ENCODE measurements at regions not wholly inside any gene's neighbourhood (a gene's known extent, or its start where the extent isn't known, plus 50 kb on each side); places are given as distances from the start of the nearest gene placed in this dataset.
A peak's percentile ranks its signal among the peaks of the same experiment; 100 is the strongest.

DNA sequence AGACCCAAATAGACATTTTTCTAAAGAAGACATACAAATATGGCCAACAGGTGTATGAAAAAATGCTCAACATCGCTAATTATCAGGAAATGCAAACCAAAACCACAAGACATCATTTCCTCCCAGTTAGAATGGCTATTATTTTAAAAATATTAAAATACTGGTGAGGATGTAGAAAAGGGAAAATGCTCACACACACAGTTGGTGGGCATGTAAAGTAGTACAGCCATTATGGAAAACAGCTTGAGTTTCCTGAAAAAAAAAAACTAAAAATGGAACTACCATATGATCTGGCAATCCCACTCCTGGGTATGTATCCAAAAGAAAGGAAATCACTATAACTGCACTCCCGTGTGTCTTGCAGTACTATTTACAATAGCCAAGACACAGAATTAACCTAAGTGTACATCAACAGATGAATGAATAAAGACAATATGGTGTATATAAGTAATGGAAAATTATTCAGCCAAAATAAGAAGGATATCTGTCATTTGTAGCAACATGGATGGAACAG, 128.9 kb upstream of the DKK2 start:
- no peak for DNase-seq (ENCODE audit: low read depth)

DNA sequence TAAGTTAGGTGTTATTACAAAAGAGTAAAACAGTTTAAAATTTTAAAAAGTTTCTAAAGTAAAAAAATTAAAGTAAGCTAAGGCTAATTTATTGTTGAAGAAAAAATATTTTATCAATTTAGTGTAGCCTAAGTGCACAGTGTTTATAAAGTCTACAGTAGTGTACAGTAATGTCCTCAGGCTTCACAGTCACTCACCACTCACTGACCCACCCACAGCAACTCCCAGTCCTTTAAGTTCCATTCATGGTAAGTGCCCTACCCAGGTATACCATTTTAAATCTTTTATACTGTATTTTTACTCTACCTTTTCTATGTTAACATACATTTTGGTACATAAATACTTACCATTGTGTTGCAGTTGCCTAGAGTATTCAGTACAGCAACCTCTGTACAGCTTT, 120.3 kb upstream of the DKK2 start:
- no peak for DNase-seq (ENCODE audit: low read depth)

DNA sequence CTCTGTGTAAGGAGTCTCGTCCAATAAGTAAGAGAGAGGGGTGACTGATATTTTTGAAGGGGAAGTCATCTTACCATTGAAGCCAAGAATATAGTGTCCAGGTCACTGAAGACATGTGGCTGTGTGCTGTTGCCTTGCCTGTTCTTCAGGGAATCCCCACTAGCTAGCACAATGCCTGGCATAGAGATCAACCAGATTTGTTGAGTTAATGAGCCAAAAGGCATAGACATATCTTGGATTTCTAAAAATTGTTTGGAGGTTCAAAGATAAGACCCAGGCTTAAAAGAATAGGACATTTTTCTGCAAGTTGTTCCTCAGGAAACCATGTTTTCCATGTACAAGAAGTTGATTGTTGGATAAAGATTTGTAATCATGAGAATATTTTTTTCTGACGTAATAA, 119.3 kb upstream of the DKK2 start:
- no peak for DNase-seq (ENCODE audit: low read depth)

DNA sequence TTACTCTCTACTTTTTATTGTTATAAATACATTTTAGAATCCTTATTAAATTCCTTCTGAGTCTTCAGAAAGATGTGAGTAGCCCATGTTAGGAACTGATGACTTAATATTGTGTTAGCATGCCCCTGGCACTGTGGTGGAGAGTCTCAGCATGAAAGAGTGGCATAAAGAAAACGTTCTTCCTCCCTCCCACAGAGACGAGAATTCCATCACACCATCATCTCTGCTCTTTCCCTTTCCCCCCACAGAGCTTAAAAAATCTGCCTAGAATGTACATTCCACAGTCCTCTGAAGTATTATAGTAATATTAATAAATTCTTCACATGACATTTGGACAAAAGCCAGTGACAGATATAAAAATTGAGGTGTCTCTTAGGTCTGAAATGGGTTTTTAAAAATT, 117.8 kb upstream of the DKK2 start:
- peak; percentile 37 for DNase-seq (ENCODE audit: low read depth)

DNA sequence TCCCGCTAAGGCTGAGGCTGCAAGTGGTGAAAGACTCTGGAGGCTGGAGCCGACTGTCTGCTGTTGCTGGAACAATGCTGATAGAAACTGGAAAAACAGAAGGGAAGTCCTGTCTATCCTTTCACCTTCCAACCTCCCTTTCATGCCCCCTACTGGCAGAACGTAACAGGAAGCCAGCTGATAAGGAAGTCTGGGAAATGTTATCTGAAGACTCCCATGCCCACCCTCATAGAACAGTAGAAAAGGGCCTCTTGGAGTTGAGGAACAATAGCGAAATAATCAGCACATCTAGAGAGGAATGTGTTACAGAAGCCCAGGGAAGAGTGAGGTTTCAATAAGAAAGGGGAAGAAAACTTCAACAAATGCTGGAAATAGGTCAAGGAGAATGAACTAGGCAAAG, 117.1 kb upstream of the DKK2 start:
- peak; percentile 49 for DNase-seq (ENCODE audit: low read depth)

DNA sequence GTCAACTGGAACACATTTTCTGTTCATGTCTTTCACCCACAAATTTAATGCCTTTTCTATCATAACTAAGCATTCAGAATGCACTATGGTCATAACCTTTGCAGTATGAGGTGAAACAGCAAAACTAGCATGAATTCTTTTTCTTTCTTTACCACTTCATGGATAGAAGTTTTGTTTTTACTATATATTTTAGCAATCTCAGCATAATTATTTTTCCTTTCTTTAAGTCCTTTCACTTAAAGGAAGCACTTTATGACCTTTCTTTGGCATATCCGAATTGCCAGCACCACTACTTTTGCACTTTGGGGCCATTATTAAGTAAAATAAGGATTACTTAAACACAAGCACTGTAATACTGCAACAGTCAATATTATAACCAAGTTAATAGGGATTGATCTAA, 115.1 kb upstream of the DKK2 start:
- no peak for DNase-seq (ENCODE audit: low read depth)

DNA sequence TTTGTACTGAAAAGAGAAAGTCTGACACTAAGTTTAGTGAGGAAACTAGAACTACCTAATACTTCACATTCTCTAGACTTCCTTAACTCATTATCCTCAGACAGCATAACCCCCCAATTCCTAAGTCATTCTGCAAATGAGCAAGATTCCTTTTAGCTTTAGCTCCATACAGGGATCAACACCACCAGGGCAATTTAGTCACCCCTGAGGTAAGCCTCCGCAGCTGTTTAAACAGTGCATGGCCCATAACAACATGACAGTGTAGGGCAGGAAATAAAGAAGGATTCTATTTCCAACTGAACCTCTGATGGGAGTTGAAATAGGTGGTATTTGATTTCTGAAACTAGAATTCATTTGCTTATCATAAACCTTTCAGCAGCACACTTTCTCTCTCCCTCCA, 112.8 kb upstream of the DKK2 start:
- DNase-seq (ENCODE audit: low read depth), result no peak

DNA sequence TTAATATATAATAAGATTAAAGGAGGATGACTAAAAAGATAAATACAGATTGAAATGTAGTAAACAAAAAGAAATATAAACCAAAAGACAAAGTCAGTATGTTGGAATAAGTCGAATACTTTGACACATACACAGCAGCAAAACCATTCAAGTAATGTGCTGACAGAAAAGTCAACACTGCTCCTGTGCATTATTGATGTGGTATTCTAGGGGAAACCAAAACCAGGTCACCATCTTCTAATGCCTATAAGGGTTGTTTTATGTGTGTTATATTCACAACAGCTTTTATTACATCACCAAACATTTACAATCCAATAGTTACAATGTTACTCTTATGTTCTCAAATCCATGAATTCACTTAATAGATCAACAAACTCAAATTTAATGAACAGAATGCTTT, 111.8 kb upstream of the DKK2 start:
- DNase-seq (ENCODE audit: low read depth), result no peak

DNA sequence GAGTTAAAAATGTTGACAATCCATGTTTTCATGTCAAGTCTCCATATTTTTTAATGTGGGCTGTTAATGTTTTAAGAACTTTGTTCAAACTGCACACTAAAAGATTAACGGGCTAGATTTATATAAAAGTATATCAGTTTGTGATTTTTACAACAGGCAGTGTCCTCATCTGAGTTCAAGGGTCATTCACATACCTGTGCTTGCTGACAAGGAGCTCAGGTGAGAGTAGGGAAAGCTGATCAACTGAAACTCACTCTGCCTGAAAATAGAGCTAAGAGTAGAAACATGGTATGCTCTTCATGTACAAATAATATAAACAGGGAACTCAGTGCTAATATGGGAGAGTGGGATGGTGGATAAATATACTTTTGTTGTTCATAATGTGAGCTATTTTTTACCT, 102.3 kb upstream of the DKK2 start:
- DNase-seq (ENCODE audit: low read depth), result no peak

DNA sequence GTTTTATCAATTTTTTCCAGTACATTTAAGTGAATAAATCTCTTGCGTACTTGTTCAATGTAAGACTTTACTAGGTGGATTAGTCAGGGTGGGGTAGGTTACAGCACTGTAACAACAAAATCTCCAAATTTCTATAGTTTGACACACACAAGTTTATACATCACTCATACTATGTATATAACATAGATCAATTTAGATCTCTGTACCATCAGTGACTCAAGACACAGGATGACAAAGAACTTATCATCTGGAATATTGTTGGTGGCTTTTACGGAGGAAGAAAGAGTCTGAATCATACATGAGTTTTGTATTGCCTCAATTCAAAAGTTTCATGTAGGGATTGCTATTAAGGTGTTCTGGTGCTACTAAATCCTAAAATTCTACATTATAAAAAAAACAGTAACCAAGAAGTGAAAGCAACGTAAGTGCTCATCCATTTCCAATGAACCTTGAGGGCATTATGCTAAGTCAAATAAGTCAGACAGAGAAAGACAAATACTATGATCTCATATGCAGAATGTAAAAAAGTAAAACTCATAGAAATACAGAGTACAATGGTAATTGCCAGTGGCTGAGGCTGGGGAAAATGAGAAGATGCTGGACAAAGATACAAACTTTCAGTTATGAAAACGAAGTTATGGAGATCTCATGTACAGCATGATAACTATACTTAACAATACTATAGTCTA, 98.0 kb upstream of the DKK2 start:
- DNase-seq (ENCODE audit: low read depth), result no peak

DNA sequence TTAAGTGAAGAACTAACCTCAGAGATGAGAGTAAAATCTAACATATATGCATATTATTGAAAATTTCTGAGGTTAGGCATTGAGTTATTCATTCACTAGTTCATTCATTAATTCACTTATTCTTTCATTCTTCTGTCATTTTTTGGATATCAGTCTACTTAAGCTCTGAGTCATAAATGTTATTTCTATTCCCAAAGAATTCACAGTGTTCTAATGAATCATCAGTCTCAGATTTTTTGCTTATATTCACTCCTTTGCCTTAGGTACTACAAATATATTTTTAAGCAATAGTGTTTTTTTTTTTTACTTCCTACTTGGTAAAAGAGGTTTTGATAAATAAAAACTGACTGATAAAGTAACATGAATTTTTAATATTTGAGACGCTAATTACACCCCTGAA, 95.2 kb upstream of the DKK2 start:
- DNase-seq (ENCODE audit: low read depth), result peak; percentile 59

DNA sequence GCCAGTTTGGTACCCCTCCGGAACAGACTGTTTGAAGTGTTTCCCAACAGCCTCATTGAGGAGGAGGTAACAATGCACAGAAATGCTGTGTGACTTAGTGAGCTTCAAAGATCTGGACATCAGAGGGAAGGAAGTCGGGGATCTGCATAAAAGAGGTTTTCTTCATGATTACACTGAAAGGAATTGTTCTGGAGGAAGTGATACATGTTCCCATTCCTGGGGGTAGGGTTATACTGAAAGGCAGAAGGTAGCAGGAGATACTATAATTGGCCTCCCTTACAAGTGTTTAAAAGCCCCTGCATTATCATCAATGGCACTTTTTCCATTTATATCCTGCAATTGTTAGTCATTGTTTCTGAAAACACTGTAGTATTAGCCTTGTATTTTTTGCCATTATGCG, 94.0 kb upstream of the DKK2 start:
- DNase-seq (ENCODE audit: low read depth), result no peak

DNA sequence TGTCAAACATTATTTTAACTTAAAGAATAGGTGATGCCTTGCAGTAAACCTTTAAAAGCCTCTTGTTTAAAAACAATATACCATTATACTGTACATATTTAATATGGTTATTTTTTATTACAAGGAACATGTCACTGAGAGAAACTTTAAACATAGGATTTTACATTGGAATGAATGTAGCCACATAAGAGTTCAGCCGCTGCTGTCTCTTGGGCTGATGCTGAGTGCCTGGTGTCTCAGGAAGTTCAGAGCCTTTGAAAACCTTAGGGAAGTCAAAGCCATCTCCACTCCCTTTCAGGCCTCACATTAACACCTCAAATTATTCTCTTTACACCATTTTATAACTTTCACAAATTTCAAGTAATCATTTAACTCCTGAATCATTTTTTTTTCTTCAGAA, 93.5 kb upstream of the DKK2 start:
- DNase-seq (ENCODE audit: low read depth), result no peak

DNA sequence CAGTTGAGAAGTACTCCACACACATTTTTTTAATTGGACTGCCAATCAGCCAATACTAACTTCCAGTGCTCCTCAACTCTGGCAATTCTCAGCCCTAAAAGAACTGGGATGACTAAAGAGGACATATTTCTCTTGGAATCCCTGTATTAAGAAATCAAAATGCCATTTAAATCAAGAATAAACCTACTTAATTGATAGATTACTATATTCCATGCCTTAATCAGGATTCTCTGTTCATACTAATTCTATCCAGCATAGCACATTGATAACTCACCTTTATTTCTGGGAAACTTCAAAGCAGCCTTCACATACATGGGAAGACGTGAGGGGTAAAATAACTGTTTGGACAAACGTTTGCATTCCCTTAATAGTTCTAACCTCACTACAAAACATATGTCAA, 93.0 kb upstream of the DKK2 start:
- DNase-seq (ENCODE audit: low read depth), result no peak

DNA sequence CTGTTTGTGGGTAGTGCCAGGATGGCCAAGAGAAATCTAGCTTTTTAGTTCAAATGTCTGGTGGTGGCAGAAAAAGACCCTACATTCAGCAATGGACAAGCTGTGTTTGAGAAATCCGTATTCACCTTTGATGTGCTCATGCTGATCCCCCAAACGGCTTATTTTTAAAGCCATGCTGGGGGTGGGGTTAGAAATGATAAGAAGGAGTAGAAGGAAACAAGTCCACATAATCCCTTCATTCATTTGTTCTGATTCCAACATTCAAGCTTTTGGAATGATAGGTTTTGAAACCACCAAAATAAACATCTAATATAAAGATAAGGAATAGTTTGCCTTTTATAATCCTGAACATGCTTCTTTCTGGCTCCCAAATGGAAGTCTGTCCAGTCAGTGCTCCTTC, 92.0 kb upstream of the DKK2 start:
- DNase-seq (ENCODE audit: low read depth), result peak; percentile 64

DNA sequence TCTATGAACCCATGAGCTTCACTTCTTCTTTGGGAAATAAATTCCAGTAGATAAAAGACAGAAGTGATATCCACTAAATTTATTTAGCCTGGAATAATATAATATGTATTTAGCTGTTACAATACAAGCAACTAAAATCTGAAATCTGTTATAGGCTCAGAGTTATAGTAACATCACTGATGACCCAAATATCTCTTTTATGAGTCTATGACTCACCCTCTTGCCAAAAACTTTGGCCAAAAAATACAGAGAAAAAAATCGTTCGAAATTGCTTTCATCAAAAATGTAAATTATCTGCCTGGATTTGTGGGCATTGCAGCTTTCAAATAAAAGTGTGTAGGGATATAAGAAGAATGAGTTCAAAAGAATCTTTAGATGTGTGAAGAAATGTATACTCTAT, 89.4 kb upstream of the DKK2 start:
- DNase-seq (ENCODE audit: low read depth), result no peak

DNA sequence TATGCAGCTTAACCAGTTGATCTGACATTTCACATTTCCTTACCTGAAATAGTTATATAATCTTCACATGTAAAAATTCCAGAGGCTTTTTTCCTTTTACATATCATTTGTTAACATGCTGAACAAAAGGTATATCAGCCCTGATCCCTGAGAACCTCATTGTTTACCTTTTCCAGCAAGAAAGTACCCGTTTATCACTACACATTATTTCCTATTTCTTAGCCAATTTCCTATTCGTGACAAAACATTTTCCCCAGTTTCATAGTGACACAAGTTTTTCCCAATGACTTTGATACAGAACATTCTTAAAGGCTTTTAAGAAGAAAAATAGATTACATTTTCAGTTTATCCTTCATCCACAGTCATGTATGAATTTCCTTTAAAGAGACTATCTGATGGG, 86.6 kb upstream of the DKK2 start:
- no peak for DNase-seq (ENCODE audit: low read depth)

DNA sequence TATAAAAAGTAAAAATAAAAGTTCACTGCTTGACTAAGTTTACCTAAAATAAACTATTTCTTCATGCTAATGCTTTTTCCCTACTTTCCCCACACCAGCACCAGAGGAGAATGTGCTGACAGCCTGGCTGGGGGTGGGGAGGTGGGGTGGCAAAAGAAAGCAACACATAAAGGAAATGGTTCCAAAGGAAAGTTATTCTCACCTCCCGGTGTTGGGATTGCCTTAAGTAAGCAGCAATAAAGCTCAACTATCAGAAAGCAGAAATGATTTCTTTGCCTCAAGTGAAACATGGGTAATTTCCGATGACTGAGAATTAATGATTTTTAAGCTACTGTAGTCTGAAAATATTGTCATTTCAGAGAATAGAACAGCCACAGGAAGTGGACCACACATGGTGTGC, 84.5 kb upstream of the DKK2 start:
- no peak for DNase-seq (ENCODE audit: low read depth)

DNA sequence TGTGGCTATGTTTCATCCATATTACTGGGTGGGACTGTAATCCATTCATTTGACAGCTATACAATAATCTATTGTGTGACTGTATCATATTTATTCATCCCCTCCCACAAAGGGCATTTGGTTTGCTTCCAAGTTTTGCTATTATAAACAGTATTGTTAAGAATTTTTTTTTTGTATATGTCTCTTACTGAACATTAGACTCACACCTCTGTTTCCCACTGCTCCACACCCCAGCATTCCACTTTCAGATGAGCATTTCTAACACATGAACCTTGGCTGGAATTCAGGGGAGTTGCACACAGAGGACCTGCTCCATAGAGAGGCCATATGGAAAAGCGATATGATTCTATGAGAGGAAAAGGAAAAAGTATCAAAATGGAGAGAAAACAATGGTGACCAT, 81.6 kb upstream of the DKK2 start:
- no peak for DNase-seq (ENCODE audit: low read depth)

DNA sequence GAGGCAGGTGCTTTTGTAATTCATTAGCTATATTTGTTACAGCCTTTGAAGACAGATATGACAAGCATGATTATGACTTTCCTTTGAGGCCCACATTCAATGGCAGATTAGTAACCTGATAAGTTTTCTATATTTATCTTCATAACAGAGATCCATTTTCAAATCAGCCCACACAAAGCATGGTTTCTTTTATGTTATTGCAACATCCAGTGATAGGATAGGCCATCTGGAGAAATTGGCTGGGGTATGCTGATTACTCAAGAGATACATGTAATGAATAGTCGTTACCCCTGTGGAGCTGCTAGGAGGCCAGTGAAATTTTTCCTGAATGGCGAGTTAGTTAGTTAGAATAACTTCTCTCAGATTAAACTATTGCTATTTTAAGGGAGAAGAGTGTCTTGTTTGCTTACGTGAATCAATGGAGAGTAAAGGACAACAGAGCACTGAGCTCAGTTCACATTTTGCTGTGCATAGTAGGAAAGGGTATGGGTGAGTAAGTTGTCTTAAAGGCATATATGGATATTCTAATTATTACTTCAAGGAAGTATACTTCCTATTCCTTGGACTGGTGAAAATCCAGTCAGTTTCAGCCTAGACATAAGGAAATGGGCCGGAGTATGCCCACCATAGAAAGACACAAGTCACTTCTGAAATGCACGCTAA, 79.2 kb upstream of the DKK2 start:
- peak; percentile 77 for DNase-seq (ENCODE audit: low read depth)

DNA sequence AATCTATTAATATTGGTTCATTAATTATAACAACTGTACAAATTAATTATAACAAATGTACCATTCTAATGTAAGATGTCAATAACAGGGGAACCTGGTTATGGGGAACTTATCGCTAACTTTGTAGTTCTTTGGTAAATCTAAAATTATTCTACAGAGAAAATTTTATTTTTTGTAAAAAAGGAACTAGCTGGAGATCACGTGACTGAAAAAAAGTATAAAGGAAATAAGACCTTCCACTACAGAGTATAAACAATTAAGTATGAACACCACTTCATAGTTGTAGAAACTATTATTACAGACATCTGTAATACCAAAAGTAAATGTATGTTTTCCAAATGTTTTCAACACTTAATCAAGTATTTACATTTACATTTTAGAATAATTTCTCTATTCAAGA, 77.9 kb upstream of the DKK2 start:
- no peak for DNase-seq (ENCODE audit: low read depth)

DNA sequence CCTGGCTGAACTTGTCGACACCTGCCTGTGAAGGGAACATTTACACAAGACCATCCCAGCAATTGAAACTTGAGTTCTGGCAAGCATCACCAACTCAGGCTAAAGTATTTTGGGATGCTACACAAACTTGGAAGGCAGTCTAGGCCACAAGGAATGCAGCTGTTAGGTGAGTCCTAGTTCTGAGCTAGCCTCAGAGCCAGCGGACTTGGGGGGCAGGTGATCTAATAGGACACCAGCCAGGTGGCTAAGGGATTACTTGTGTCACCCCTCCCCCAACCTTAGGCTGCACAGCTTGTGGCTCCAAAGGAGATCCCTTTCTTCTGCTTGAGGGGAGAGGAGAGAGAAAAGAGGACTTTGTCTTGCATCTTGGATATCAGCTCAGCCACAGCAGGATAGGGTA, 62.3 kb upstream of the DKK2 start:
- DNase-seq (ENCODE audit: low read depth), result no peak

DNA sequence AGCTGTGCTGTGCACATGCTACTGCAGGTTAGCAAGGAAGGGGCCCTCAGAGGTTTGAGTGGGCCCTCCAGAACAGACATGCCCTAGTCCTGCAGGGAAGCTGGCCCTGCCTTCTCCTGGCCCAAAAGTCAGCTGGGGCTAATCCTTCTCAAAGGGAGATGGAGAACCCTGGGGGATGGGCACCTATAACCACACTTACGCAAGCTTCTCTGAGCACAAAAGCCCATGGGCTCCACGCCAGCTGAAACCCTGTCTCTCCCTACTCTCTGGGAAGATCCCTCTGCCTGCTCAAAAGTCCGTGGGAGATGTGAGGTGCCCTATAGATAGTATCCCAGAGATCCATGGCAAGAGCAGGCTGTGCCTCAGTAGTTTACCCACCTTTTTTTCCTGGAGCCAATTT, 58.9 kb upstream of the DKK2 start:
- peak; percentile 69 for DNase-seq (ENCODE audit: low read depth)

DNA sequence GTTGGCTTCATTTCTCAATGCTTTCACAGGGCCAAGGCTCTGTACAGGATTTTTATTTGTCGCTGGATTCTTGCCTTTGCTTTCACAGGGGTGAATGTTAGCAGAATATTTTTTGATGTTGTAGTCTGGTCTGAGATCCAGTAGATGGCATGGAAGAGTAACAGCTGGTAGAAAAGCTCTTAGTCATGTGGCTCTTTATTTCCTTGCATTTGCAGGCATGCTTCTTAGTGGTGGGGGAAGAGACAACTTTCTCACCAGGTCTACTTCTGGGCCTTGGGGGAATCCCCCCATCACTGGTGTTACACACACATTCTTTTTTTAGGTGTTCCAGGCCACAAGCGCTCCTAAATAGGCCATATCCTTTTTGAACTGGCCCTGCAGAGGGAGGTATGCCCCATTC, 58.2 kb upstream of the DKK2 start:
- peak; percentile 73 for DNase-seq (ENCODE audit: low read depth)

Measured in amniotic epithelial cell (primary cell).